Activated CD8-positive, alpha-beta memory T cell treated with anti-CD3 and anti-CD28 coated beads for 48 hours (primary cell): ENCODE measurements at regions not wholly inside any gene's neighbourhood (a gene's known extent, or its start where the extent isn't known, plus 50 kb on each side); places are given as distances from the start of the nearest gene placed in this dataset.
"Not testable (repeated sequence)": the region's sequence is repeated elsewhere in the genome, so short reads cannot be mapped to it uniquely, and the experiment has no call there.

ENCODE experiments used
- DNase-seq, 3 experiments: peaks; one replicate each; pipeline ENCODE4 v3.0.0-alpha.2; 2020; ENCODE audit warnings: low read depth in 2 of 3, low spot score in 2 of 3

- DNase-seq: not testable (repeated sequence)
These were observed 192.0 kb upstream of the ETV3 start for GRCh38 chr1:157330177-157330576.

- DNase-seq: not testable (repeated sequence)
These were observed 189.9 kb upstream of the ETV3 start for GRCh38 chr1:157328120-157328519.

GRCh38 chr1:157326173-157326859, 188.1 kb upstream of the ETV3 start:
- DNase-seq: no peak

- DNase-seq: no peak
These were observed 187.0 kb upstream of the ETV3 start for GRCh38 chr1:157325220-157325619.

- DNase-seq: not testable (repeated sequence)
These were observed 183.8 kb upstream of the ETV3 start for GRCh38 chr1:157321972-157322371.

GRCh38 chr1:157319567-157319966, 181.4 kb upstream of the ETV3 start:
- no peak for DNase-seq

- not testable (repeated sequence) for DNase-seq
These were observed 179.0 kb upstream of the ETV3 start for GRCh38 chr1:157317229-157317628.

GRCh38 chr1:157315544-157315943, 177.3 kb upstream of the ETV3 start:
- DNase-seq: no peak

- no peak for DNase-seq
These were observed 176.2 kb upstream of the ETV3 start for GRCh38 chr1:157314408-157314807.

- no peak for DNase-seq
These were observed 175.1 kb upstream of the ETV3 start for GRCh38 chr1:157313240-157313807.

GRCh38 chr1:157312082-157312812, 174.1 kb upstream of the ETV3 start:
- no peak for DNase-seq

GRCh38 chr1:157311730-157312081, 173.5 kb upstream of the ETV3 start:
- no peak for DNase-seq

- DNase-seq: not testable (repeated sequence)
These were observed 172.9 kb upstream of the ETV3 start for GRCh38 chr1:157310805-157311729.

- DNase-seq: no peak
These were observed 172.2 kb upstream of the ETV3 start for GRCh38 chr1:157310401-157310800.

GRCh38 chr1:157307491-157307890, 169.3 kb upstream of the ETV3 start:
- DNase-seq: no peak

- DNase-seq: no peak
These were observed 168.7 kb upstream of the ETV3 start for GRCh38 chr1:157306896-157307295.

- DNase-seq: no peak
These were observed 166.1 kb upstream of the ETV3 start for GRCh38 chr1:157304271-157304670.

GRCh38 chr1:157302724-157303123, 164.5 kb upstream of the ETV3 start:
- no peak for DNase-seq

- DNase-seq: no peak
These were observed 164.0 kb upstream of the ETV3 start for GRCh38 chr1:157302199-157302497.

- DNase-seq: no peak
These were observed 163.4 kb upstream of the ETV3 start for GRCh38 chr1:157301477-157302198.
